BLaER1 (cell line): ENCODE measurements at regions not wholly inside any gene's neighbourhood (a gene's known extent, or its start where the extent isn't known, plus 50 kb on each side); places are given as distances from the start of the nearest gene placed in this dataset.

Experiments
- H3K27ac ChIP-seq: shearing (Covaris generic); formaldehyde crosslinking; 2 replicates; pipeline ENCODE4 v1.8.1; 2022
- H3K27me3 ChIP-seq: shearing (Covaris generic); formaldehyde crosslinking; 2 replicates; pipeline ENCODE4 v1.8.1; 2022
- H3K36me3 ChIP-seq: shearing (Covaris generic); formaldehyde crosslinking; 2 replicates; pipeline ENCODE4 v1.8.1; 2022
- H3K4me1 ChIP-seq: shearing (Covaris generic); formaldehyde crosslinking; 2 replicates; pipeline ENCODE4 v1.8.1; 2022
- H3K4me2 ChIP-seq: shearing (Covaris generic); formaldehyde crosslinking; 2 replicates; pipeline ENCODE4 v1.8.1; 2022
- H3K4me3 ChIP-seq: shearing (Covaris generic); formaldehyde crosslinking; 2 replicates; pipeline ENCODE4 v1.8.1; 2022
- H3K9ac ChIP-seq: shearing (Covaris generic); formaldehyde crosslinking; 2 replicates; pipeline ENCODE4 v1.8.1; 2022
- H3K9me3 ChIP-seq: shearing (Covaris generic); formaldehyde crosslinking; 2 replicates; pipeline ENCODE4 v1.8.1; 2022
- H4K20me1 ChIP-seq: shearing (Covaris generic); formaldehyde crosslinking; 2 replicates; pipeline ENCODE4 v1.8.1; 2022
- Cebpa-rat ChIP-seq: shearing (Covaris generic); IDR thresholded peaks from 2 replicates; pipeline ENCODE4 v1.8.1; 2022

- TF ChIP-seq Cebpa-rat, result no peak
- Histone ChIP-seq H3K4me2 (no peak overlapping the region), H3K4me1 (no peaks in the 10 kb centered on the region), H3K36me3 (no peaks in the 10 kb centered on the region), H3K9me3 (no peaks in the 10 kb centered on the region), H3K9ac (no peak overlapping the region), H4K20me1 (no peaks in the 10 kb centered on the region), H3K27ac (no peak overlapping the region), H3K27me3 (no peaks in the 10 kb centered on the region), H3K4me3 (no peak overlapping the region)
These were observed 405.9 kb upstream of the PAPPA start for GRCh38 chr9:115747731-115748130.

GRCh38 chr9:115756736-115757135 lies 396.9 kb upstream of the PAPPA start:
- H3K9me3 ChIP-seq, result no peaks in the 10 kb centered on the region
- no peaks in the 10 kb centered on the region for H3K27me3 ChIP-seq
- H3K36me3 ChIP-seq, result no peaks in the 10 kb centered on the region
- H3K9ac ChIP-seq, result no peak overlapping the region
- no peak overlapping the region for H3K27ac ChIP-seq
- no peak overlapping the region for H3K4me3 ChIP-seq
- H3K4me1 ChIP-seq, result no peaks in the 10 kb centered on the region
- no peaks in the 10 kb centered on the region for H4K20me1 ChIP-seq
- no peak overlapping the region for H3K4me2 ChIP-seq
- TF ChIP-seq Cebpa-rat, result no peak

GRCh38 chr9:115757461-115757860 lies 396.1 kb upstream of the PAPPA start:
- no peak overlapping the region for H3K27ac ChIP-seq
- no peaks in the 10 kb centered on the region for H3K36me3 ChIP-seq

GRCh38 chr9:115758441-115758840 lies 395.1 kb upstream of the PAPPA start:
- no peak for TF ChIP-seq Cebpa-rat
- H3K27me3 ChIP-seq, result no peaks in the 10 kb centered on the region

More at GRCh38 chr9:115757461-115757860, 396.1 kb upstream of the PAPPA start:
- Histone ChIP-seq H3K4me3 (no peak overlapping the region), H3K4me2 (no peak overlapping the region), H3K4me1 (no peaks in the 10 kb centered on the region), H3K9me3 (no peaks in the 10 kb centered on the region), H4K20me1 (no peaks in the 10 kb centered on the region), H3K27me3 (no peaks in the 10 kb centered on the region), H3K9ac (no peak overlapping the region)
- TF ChIP-seq Cebpa-rat, result no peak

GRCh38 chr9:115759426-115759825 lies 394.2 kb upstream of the PAPPA start:
- Histone ChIP-seq H3K36me3 (no peaks in the 10 kb centered on the region), H3K9ac (no peak overlapping the region), H3K27me3 (no peaks in the 10 kb centered on the region), H3K27ac (no peak overlapping the region), H3K4me3 (no peak overlapping the region), H3K4me1 (no peaks in the 10 kb centered on the region), H3K4me2 (no peak overlapping the region), H4K20me1 (no peaks in the 10 kb centered on the region), H3K9me3 (no peaks in the 10 kb centered on the region)
- TF ChIP-seq Cebpa-rat, result no peak

More at GRCh38 chr9:115758441-115758840, 395.1 kb upstream of the PAPPA start:
- H4K20me1 ChIP-seq, result no peaks in the 10 kb centered on the region
- H3K9me3 ChIP-seq, result no peaks in the 10 kb centered on the region
- H3K4me1 ChIP-seq, result no peaks in the 10 kb centered on the region
- no peak overlapping the region for H3K27ac ChIP-seq
- no peak overlapping the region for H3K9ac ChIP-seq
- H3K36me3 ChIP-seq, result no peaks in the 10 kb centered on the region
- no peak overlapping the region for H3K4me2 ChIP-seq
- H3K4me3 ChIP-seq, result no peak overlapping the region

- no peaks in the 10 kb centered on the region for H3K27me3 ChIP-seq
- H4K20me1 ChIP-seq, result no peaks in the 10 kb centered on the region
- H3K27ac ChIP-seq, result no peak overlapping the region
- no peaks in the 10 kb centered on the region for H3K9me3 ChIP-seq
- H3K9ac ChIP-seq, result no peak overlapping the region
- H3K4me2 ChIP-seq, result no peak overlapping the region
- TF ChIP-seq Cebpa-rat, result no peak
- H3K36me3 ChIP-seq, result no peaks in the 10 kb centered on the region
- no peak overlapping the region for H3K4me3 ChIP-seq
- H3K4me1 ChIP-seq, result no peaks in the 10 kb centered on the region
These were observed 388.9 kb upstream of the PAPPA start for GRCh38 chr9:115764645-115765044.

GRCh38 chr9:115765060-115765459 lies 388.5 kb upstream of the PAPPA start:
- no peak for TF ChIP-seq Cebpa-rat

GRCh38 chr9:115766370-115766955 lies 387.1 kb upstream of the PAPPA start:
- Histone ChIP-seq H3K27ac (no peak overlapping the region), H3K4me3 (no peak overlapping the region), H3K9me3 (no peaks in the 10 kb centered on the region), H3K27me3 (no peaks in the 10 kb centered on the region), H3K4me1 (no peaks in the 10 kb centered on the region), H3K9ac (no peak overlapping the region), H4K20me1 (no peaks in the 10 kb centered on the region), H3K4me2 (no peak overlapping the region), H3K36me3 (no peaks in the 10 kb centered on the region)
- TF ChIP-seq Cebpa-rat, result no peak

More at GRCh38 chr9:115765060-115765459, 388.5 kb upstream of the PAPPA start:
- Histone ChIP-seq H3K9ac (no peak overlapping the region), H3K27me3 (no peaks in the 10 kb centered on the region), H3K4me2 (no peak overlapping the region), H3K36me3 (no peaks in the 10 kb centered on the region), H3K27ac (no peak overlapping the region), H3K4me1 (no peaks in the 10 kb centered on the region), H3K9me3 (no peaks in the 10 kb centered on the region), H3K4me3 (no peak overlapping the region), H4K20me1 (no peaks in the 10 kb centered on the region)

GRCh38 chr9:115770521-115770920 lies 383.1 kb upstream of the PAPPA start:
- no peak overlapping the region for H3K9ac ChIP-seq
- no peaks in the 10 kb centered on the region for H3K4me1 ChIP-seq
- no peaks in the 10 kb centered on the region for H3K27me3 ChIP-seq
- no peaks in the 10 kb centered on the region for H3K9me3 ChIP-seq
- no peak overlapping the region for H3K27ac ChIP-seq
- H4K20me1 ChIP-seq, result no peaks in the 10 kb centered on the region
- no peaks in the 10 kb centered on the region for H3K36me3 ChIP-seq
- H3K4me3 ChIP-seq, result no peak overlapping the region
- no peak for TF ChIP-seq Cebpa-rat
- H3K4me2 ChIP-seq, result no peak overlapping the region

- Histone ChIP-seq H3K36me3 (no peaks in the 10 kb centered on the region), H3K27ac (no peak overlapping the region), H3K9me3 (no peaks in the 10 kb centered on the region), H3K4me2 (no peak overlapping the region), H3K4me1 (no peaks in the 10 kb centered on the region), H4K20me1 (no peaks in the 10 kb centered on the region), H3K4me3 (no peak overlapping the region), H3K27me3 (no peaks in the 10 kb centered on the region), H3K9ac (no peak overlapping the region)
- no peak for TF ChIP-seq Cebpa-rat
These were observed 377.9 kb upstream of the PAPPA start for GRCh38 chr9:115775659-115776058.

- Histone ChIP-seq H3K27ac (no peak overlapping the region), H3K9me3 (peaks cover 6% of the 10 kb centered on the region; the same call in 1 of the 2 replicates), H4K20me1 (no peaks in the 10 kb centered on the region), H3K9ac (no peak overlapping the region), H3K4me3 (no peak overlapping the region), H3K4me2 (no peak overlapping the region), H3K36me3 (no peaks in the 10 kb centered on the region), H3K27me3 (no peaks in the 10 kb centered on the region), H3K4me1 (no peaks in the 10 kb centered on the region)
- no peak for TF ChIP-seq Cebpa-rat
These were observed 376.0 kb upstream of the PAPPA start for GRCh38 chr9:115777610-115778009.
